HG02884 (cell line): ENCODE measurements at regions not wholly inside any gene's neighbourhood (a gene's known extent, or its start where the extent isn't known, plus 50 kb on each side); places are given as distances from the start of the nearest gene placed in this dataset.
"Not testable (repeated sequence)": the region's sequence is repeated elsewhere in the genome, so short reads cannot be mapped to it uniquely, and the experiment has no call there.

Experiments used
- ATAC-seq: cut with Tn5 transposase; IDR thresholded peaks from one replicate; pipeline ENCODE4 v1.9.1; 2021; ENCODE audit warnings: mild to moderate bottlenecking, moderate library complexity; ENCODE audit not compliant: unreplicated experiment

- ATAC-seq, result no peak
Observed at GRCh38 chrX:5708251-5708650, 520.4 kb downstream of the NLGN4X start.

- ATAC-seq, result no peak
Observed at GRCh38 chrX:5702890-5703289, 525.8 kb downstream of the NLGN4X start.

- no peak for ATAC-seq
Observed at GRCh38 chrX:5695971-5696370, 532.7 kb downstream of the NLGN4X start.

GRCh38 chrX:5683996-5684395 is 544.7 kb downstream of the NLGN4X start:
- peak; percentile 73 for ATAC-seq

GRCh38 chrX:5681159-5681558 is 547.5 kb downstream of the NLGN4X start:
- ATAC-seq, result no peak

- ATAC-seq, result no peak
Observed at GRCh38 chrX:5674036-5674435, 554.6 kb downstream of the NLGN4X start.

- ATAC-seq, result no peak
Observed at GRCh38 chrX:5672099-5672498, 556.6 kb downstream of the NLGN4X start.

- ATAC-seq, result not testable (repeated sequence)
Observed at GRCh38 chrX:5666689-5667088, 562.0 kb downstream of the NLGN4X start.

GRCh38 chrX:5656544-5656943 is 572.1 kb downstream of the NLGN4X start:
- no peak for ATAC-seq

GRCh38 chrX:5650904-5651303 is 577.8 kb downstream of the NLGN4X start:
- ATAC-seq, result no peak

- no peak for ATAC-seq
Observed at GRCh38 chrX:5648941-5649568, 579.6 kb downstream of the NLGN4X start.

- peak; percentile 99 for ATAC-seq
Observed at GRCh38 chrX:5646818-5647217, 581.8 kb downstream of the NLGN4X start.

- no peak for ATAC-seq
Observed at GRCh38 chrX:5644776-5645175, 583.9 kb downstream of the NLGN4X start.

- ATAC-seq, result no peak
Observed at GRCh38 chrX:5640071-5640470, 588.6 kb downstream of the NLGN4X start.

GRCh38 chrX:5638572-5638971 is 590.1 kb downstream of the NLGN4X start:
- no peak for ATAC-seq

- no peak for ATAC-seq
Observed at GRCh38 chrX:5632887-5633286, 595.8 kb downstream of the NLGN4X start.

GRCh38 chrX:5632061-5632614 is 596.5 kb downstream of the NLGN4X start:
- no peak for ATAC-seq

- no peak for ATAC-seq
Observed at GRCh38 chrX:5617666-5618065, 611.0 kb downstream of the NLGN4X start.

- no peak for ATAC-seq
Observed at GRCh38 chrX:5595570-5595969, 633.1 kb downstream of the NLGN4X start.

- no peak for ATAC-seq
Observed at GRCh38 chrX:5586726-5587125, 641.9 kb downstream of the NLGN4X start.

- no peak for ATAC-seq
Observed at GRCh38 chrX:5575407-5575806, 653.3 kb downstream of the NLGN4X start.

GRCh38 chrX:5568934-5569333 is 659.7 kb downstream of the NLGN4X start:
- no peak for ATAC-seq

GRCh38 chrX:5559386-5559785 is 669.3 kb downstream of the NLGN4X start:
- no peak for ATAC-seq
